ENCODE measurements at regions not wholly inside any gene's neighbourhood (a gene's known extent, or its start where the extent isn't known, plus 50 kb on each side); places are given as distances from the start of the nearest gene placed in this dataset.
A peak's percentile ranks its signal among the peaks of the same experiment; 100 is the strongest.

DNA sequence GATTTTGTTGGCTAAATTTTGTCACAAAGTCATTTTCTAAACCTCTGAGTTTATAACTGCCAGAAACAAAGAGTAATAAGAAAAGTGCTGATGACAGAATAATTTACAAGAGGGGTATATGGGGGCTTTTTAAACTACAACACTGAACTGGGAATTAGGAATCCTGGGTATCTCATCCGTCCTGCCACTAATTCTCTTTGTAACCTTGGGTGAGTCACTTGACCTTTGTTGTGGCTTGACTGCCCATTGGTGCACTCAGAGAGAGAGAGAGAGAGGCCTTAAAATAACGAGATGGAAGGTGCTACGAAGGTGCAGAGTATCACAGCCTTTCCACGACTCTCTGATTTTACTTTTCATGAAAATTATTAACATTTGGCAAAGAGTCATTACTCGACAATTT is 130.3 kb upstream of the CNTLN start:
- no peaks in the 10 kb centered on the region for H3K79me2 ChIP-seq (ENCODE audit: control insufficient read depth in 1 of 2, insufficient read depth in 2 of 2, low read length in 2 of 2)
- no peaks in the 10 kb centered on the region for H3K9me3 ChIP-seq (ENCODE audit: insufficient read depth in 2 of 2, low read depth in 1 of 2, low read length in 1 of 2)
- H2BK12ac ChIP-seq (ENCODE audit: low read depth, low read length) = no peak overlapping the region
- TF ChIP-seq SRF (IDR thresholded peaks at IDR 0.05; ENCODE audit: low read depth, low read length) (no peak), JUND (IDR thresholded peaks at IDR 0.05; ENCODE audit: low read length) (peak; percentile 64; the same call in 1 of the 2 replicates), SP2 (IDR thresholded peaks at IDR 0.05; ENCODE audit: low read length) (no peak)
- no peak overlapping the region for H3K23ac ChIP-seq (ENCODE audit: insufficient read length)
- H2BK120ac ChIP-seq (replicated peaks; ENCODE audit: low read depth, low read length) = no peak overlapping the region
- FAIRE-seq = no peak
- H3K23me2 ChIP-seq (ENCODE audit: low read depth, low read length) = no peaks in the 10 kb centered on the region; the same call in 1 of the 2 replicates
- no peaks in the 10 kb centered on the region for H3K27me3 ChIP-seq (replicated peaks in 1 of 4; ENCODE audit: control insufficient read depth in 3 of 4, extremely low read depth in 1 of 4, insufficient read depth in 3 of 4, low read length in 3 of 4)
- ChIA-PET POLR2A (ENCODE audit: partially characterized antibody) (interaction anchor here (1.6 kb wide), 1 partner anchor 10 kb away, joined by 4 read pairs; no protein-coding TSS in a partner anchor), CTCF (ENCODE audit: partially characterized antibody) (no interaction called here)
- no peak overlapping the region for H4K8ac ChIP-seq (ENCODE audit: extremely low read depth, insufficient read depth, low read length)
- H4K91ac ChIP-seq (replicated peaks; ENCODE audit: insufficient read length, low read length) = no peak overlapping the region
- no peak overlapping the region for H2AFZ ChIP-seq (ENCODE audit: low read length)
- H4K5ac ChIP-seq (ENCODE audit: insufficient read length, low read depth, low read length) = no peak overlapping the region
- H3K9ac ChIP-seq (replicated peaks in 1 of 4; ENCODE audit: extremely low read depth in 1 of 4, low read depth in 3 of 4, low read length in 3 of 4) = no peak overlapping the region
- H3K4me1 ChIP-seq (replicated peaks in 1 of 4; ENCODE audit: control insufficient read depth in 3 of 4, insufficient read depth in 4 of 4, low read length in 3 of 4) = no peaks in the 10 kb centered on the region
- H2BK15ac ChIP-seq (ENCODE audit: low read length) = no peak overlapping the region
- H3K18ac ChIP-seq (ENCODE audit: extremely low read depth, low read length) = no peak overlapping the region
- no peak overlapping the region for H3K27ac ChIP-seq (ENCODE audit: low read depth, low read length)
- no peaks in the 10 kb centered on the region for H3K79me1 ChIP-seq (ENCODE audit: low read depth, low read length)
- no peak overlapping the region for H3K4ac ChIP-seq (replicated peaks; ENCODE audit: insufficient read length, low read depth, low read length)
- H3K36me3 ChIP-seq (ENCODE audit: control insufficient read depth in 2 of 4, insufficient read depth in 4 of 4, low read length in 3 of 4) = no peaks in the 10 kb centered on the region
- WGBS, 2 experiments (ENCODE audit: extremely low coverage in 1 of 2, insufficient coverage in 1 of 2, insufficient read length in 1 of 2, insufficient replicate concordance in 2 of 2, low coverage in 1 of 2, low lambda C conversion rate in 2 of 2, missing lambda C conversion rate in 1 of 2) = 73% methylated on average over 5 of the region's 5 CpGs; no CpG with 5 or more reads in 1 of the 2 experiments
- H2AK5ac ChIP-seq (ENCODE audit: low read depth, low read length) = no peak overlapping the region
- no peak for DNase-seq (ENCODE audit: low read depth in 1 of 2, low spot score in 2 of 2)
- no peak overlapping the region for H2BK5ac ChIP-seq (ENCODE audit: low read depth, low read length)
- H4K20me1 ChIP-seq (replicated peaks in 1 of 2; ENCODE audit: control insufficient read depth in 1 of 2, insufficient read depth in 2 of 2, low read length in 2 of 2) = no peaks in the 10 kb centered on the region
- no peak overlapping the region for H3K4me3 ChIP-seq (ENCODE audit: extremely low read depth in 1 of 4, insufficient read depth in 2 of 4, low read depth in 3 of 4, low read length in 4 of 4)
- no peak overlapping the region for H3K56ac ChIP-seq (replicated peaks; ENCODE audit: insufficient read length, low read depth, low read length)
- H2BK20ac ChIP-seq (ENCODE audit: low read length) = no peak overlapping the region
- H3K4me2 ChIP-seq (ENCODE audit: insufficient read depth in 1 of 2, low read depth in 2 of 2, low read length in 2 of 2) = no peak overlapping the region
- no peak overlapping the region for H3K14ac ChIP-seq (ENCODE audit: insufficient read length)

Measured in H1 (cell line).